ENCODE measurements at regions not wholly inside any gene's neighbourhood (a gene's known extent, or its start where the extent isn't known, plus 50 kb on each side); places are given as distances from the start of the nearest gene placed in this dataset.
"Not testable (repeated sequence)": the region's sequence is repeated elsewhere in the genome, so short reads cannot be mapped to it uniquely, and the experiment has no call there.

GRCh38 chr9:73095425-73095824 is 56.2 kb upstream of the ANXA1 start:
- no peak for DNase-seq

GRCh38 chr9:73093740-73094379 is 57.8 kb upstream of the ANXA1 start:
- no peak for DNase-seq

- no peak for DNase-seq
These were observed 58.5 kb upstream of the ANXA1 start for GRCh38 chr9:73093016-73093739.

- DNase-seq, result no peak
These were observed 59.8 kb upstream of the ANXA1 start for GRCh38 chr9:73091909-73092308.

GRCh38 chr9:73090214-73090613 is 61.5 kb upstream of the ANXA1 start:
- DNase-seq, result no peak

GRCh38 chr9:73089304-73089985 is 62.2 kb upstream of the ANXA1 start:
- no peak for DNase-seq

- not testable (repeated sequence) for DNase-seq
These were observed 63.8 kb upstream of the ANXA1 start for GRCh38 chr9:73087876-73088275.

GRCh38 chr9:73083519-73083918 is 68.1 kb upstream of the ANXA1 start:
- no peak for DNase-seq

- no peak for DNase-seq
These were observed 69.5 kb upstream of the ANXA1 start for GRCh38 chr9:73081979-73082657.

GRCh38 chr9:73080110-73080694 is 71.5 kb upstream of the ANXA1 start:
- DNase-seq, result no peak

GRCh38 chr9:73079326-73079725 is 72.3 kb upstream of the ANXA1 start:
- DNase-seq, result no peak

GRCh38 chr9:73077625-73078030 is 74.0 kb upstream of the ANXA1 start:
- DNase-seq, result no peak

GRCh38 chr9:73076970-73077369 is 74.7 kb upstream of the ANXA1 start:
- DNase-seq, result no peak

GRCh38 chr9:73074176-73074708 is 77.4 kb upstream of the ANXA1 start:
- DNase-seq, result no peak

GRCh38 chr9:73073337-73074175 is 78.1 kb upstream of the ANXA1 start:
- DNase-seq, result no peak

- DNase-seq, result no peak
These were observed 84.6 kb upstream of the ANXA1 start for GRCh38 chr9:73067074-73067473.

GRCh38 chr9:73065439-73065838 is 86.2 kb upstream of the ANXA1 start:
- DNase-seq, result no peak

- DNase-seq, result no peak
These were observed 87.3 kb upstream of the ANXA1 start for GRCh38 chr9:73064315-73064714.

GRCh38 chr9:73061146-73061545 is 90.5 kb upstream of the ANXA1 start:
- no peak for DNase-seq

GRCh38 chr9:73059247-73059646 is 92.4 kb upstream of the ANXA1 start:
- DNase-seq, result no peak

GRCh38 chr9:73056245-73056644 is 95.4 kb upstream of the ANXA1 start:
- DNase-seq, result no peak

GRCh38 chr9:73054091-73054490 is 97.6 kb upstream of the ANXA1 start:
- no peak for DNase-seq

Measured in activated CD4-positive, alpha-beta T cell treated with anti-CD3 and anti-CD28 coated beads for 1 hour (primary cell).